GM13977 (cell line): ENCODE measurements at regions not wholly inside any gene's neighbourhood (a gene's known extent, or its start where the extent isn't known, plus 50 kb on each side); places are given as distances from the start of the nearest gene placed in this dataset.
"Not testable (repeated sequence)": the region's sequence is repeated elsewhere in the genome, so short reads cannot be mapped to it uniquely, and the experiment has no call there.

Experiments
- DNase-seq: peaks from one replicate; pipeline ENCODE4 v3.0.0; 2012; ENCODE audit warnings: low spot score
- in situ Hi-C: fragments of 300-500 bp; cut with MboI; formaldehyde crosslinking; loops from one replicate; pipeline ENCODE4 v1.12.0; 2022; ENCODE audit warnings: low sequenced_read_pairs, low pct_unique_long_range_greater_than_20kb, mixed read lengths, inconsistent platforms; ENCODE audit not compliant: unreplicated experiment
- TF ChIP-seq, protein P1 (sequence below): IDR thresholded peaks from 2 replicates; pipeline ENCODE4 v1.5.1; 2012; ENCODE audit warnings: mild to moderate bottlenecking, control low read depth; ENCODE audit not compliant: insufficient read depth; ENCODE audit errors: extremely low read depth, missing control alignments

DNA sequence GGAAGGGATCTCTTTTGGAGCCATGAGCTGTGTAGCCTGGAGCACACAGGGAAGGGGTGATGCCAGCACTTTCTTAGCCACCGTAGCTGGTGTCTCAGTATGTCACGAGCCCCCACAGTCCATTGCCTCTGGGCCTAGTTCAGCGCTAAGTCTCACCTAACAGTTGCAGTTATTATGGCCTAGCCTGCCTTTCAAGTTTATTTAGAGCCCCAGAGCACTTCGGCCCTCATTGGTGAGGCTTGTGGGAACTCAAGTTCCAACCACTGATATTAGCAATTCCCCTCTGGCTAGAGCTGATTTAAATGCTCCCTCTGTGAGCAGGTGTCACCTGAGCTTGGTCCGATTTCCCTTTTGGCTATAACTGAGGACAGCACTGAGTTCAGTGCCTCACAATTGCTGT, 388.4 kb upstream of the MAOA start:
- in situ Hi-C loops = no loop called here
- TF ChIP-seq, protein P1, sequence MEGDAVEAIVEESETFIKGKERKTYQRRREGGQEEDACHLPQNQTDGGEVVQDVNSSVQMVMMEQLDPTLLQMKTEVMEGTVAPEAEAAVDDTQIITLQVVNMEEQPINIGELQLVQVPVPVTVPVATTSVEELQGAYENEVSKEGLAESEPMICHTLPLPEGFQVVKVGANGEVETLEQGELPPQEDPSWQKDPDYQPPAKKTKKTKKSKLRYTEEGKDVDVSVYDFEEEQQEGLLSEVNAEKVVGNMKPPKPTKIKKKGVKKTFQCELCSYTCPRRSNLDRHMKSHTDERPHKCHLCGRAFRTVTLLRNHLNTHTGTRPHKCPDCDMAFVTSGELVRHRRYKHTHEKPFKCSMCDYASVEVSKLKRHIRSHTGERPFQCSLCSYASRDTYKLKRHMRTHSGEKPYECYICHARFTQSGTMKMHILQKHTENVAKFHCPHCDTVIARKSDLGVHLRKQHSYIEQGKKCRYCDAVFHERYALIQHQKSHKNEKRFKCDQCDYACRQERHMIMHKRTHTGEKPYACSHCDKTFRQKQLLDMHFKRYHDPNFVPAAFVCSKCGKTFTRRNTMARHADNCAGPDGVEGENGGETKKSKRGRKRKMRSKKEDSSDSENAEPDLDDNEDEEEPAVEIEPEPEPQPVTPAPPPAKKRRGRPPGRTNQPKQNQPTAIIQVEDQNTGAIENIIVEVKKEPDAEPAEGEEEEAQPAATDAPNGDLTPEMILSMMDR = no peak
- DNase-seq = no peak

DNA sequence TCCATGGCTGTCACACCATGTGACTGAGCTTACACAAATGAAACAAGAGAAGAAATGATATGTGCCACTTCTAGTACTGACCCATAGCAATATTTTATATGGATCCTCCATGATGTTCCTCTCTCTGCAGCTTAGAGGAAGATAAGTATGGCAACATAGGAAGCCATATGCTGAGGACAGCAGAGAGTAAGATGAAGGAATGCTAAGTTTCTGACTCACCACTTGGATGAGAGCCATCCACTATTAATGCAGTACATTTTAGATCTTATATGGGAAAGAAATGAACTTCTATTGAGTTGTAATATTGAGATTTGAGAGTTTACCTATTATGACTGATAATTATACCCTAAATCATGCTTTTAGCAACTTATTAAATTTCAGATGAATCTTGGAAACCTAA, 386.9 kb upstream of the MAOA start:
- in situ Hi-C loops = no loop called here
- TF ChIP-seq, protein P1 = no peak

DNA sequence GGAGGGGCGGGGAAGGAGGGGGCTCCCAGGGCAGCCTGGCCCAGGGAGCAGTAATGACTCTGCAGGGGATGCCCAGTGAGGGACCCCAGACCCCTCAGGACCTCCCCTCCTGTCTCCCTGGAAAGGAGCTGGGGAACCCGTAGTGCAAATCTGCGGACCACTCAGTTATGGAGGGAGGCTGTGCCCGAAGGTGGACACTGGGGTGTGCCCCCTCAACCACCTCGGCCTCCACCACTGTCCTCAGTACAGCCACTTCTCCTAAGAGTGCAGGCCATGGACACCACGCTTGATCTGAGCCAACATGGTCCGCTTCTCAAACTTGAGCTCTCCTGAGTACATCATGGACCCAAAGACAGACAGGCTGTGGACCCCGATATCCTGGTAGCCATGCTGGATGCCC, 378.2 kb upstream of the MAOA start:
- TF ChIP-seq, protein P1 = no peak
- no peak for DNase-seq
- in situ Hi-C loops = no loop called here

More for the DNA sequence above, 386.9 kb upstream of the MAOA start:
- DNase-seq = no peak

DNA sequence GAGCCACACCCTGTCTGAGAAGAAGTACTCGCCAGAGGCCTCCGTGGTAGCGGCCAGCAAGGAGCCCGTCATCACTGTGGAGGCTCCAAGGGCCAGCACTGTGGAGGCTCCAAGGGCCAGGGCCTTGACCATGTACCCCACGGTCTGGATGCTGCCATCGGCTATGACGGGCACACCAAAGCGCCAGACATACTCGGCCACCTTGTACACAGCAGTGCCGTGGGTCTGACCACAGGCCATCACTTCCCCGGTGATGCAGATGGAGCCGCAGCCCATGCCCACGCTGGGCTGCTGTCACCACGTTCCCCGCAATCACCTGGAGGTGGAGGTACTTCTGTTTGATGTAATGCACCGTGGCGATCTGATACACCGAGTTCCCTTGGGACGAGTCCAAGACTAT, 377.7 kb upstream of the MAOA start:
- TF ChIP-seq, protein P1 = no peak
- DNase-seq = no peak
- in situ Hi-C loops = no loop called here

DNA sequence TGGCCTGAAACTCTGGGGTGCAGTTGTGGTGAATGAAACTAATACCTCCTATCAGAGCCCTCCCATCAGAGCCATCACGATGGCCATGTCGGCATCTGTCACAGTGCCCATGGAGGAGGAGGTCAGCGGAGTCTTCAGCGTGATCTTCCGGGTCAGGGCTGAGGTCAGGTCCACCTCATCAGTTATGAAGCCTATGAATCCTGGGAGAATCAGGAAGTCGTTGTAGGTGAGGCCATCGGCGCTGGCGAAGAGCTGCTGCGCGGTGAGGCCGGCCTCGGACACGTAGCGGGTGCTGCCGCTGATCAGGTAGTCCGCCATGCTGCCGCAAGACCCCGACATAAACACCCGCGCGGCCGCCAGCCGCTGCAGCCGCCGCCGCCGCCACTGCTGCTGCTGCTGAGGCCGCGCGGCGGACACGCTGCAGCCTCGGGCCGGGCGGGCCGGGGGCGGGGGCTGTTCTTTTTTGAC, 376.7 kb upstream of the MAOA start:
- no peak for DNase-seq
- in situ Hi-C loops = no loop called here
- TF ChIP-seq, protein P1 = no peak

DNA sequence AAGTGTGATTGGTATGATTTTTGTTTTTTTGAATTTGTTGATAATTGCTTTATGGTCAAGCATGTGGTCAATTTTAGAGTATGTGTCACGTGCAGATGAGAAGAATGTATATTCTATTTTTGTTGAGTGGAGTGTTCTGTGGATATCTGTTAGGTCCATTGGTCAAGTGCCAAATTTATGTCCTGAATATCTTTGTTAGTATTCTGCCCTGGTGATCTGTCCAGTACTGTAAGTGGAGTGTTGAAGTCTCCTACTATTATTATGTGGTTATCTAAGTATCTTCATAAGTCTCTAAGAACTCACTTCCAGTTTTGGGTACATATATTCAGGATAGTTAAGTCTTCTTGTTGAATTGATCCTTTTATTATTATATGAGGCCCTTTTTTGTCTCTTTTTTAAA, 372.9 kb upstream of the MAOA start:
- DNase-seq = no peak
- TF ChIP-seq, protein P1 = no peak
- in situ Hi-C loops = no loop called here

DNA sequence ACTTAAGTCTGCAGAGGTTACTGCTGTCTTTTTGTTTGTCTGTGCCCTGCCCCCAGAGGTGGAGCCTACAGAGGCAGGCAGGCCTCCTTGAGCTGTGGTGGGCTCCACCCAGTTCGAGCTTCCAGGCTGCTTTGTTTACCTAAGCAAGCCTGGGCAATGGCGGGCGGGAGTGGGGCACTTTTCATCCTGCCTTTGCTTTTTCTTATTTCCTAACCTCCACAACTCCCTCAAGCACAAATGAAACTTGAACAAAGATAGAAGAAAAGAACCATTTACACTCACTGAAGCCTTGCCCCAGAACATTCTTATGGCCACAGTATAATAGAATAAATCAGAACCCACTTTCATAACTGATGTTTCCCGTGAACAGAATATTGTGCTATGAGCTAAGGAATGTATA, 344.5 kb upstream of the MAOA start:
- DNase-seq, in situ Hi-C loops: not testable (repeated sequence)
